ENCODE measurements at regions not wholly inside any gene's neighbourhood (a gene's known extent, or its start where the extent isn't known, plus 50 kb on each side); places are given as distances from the start of the nearest gene placed in this dataset.

DNA sequence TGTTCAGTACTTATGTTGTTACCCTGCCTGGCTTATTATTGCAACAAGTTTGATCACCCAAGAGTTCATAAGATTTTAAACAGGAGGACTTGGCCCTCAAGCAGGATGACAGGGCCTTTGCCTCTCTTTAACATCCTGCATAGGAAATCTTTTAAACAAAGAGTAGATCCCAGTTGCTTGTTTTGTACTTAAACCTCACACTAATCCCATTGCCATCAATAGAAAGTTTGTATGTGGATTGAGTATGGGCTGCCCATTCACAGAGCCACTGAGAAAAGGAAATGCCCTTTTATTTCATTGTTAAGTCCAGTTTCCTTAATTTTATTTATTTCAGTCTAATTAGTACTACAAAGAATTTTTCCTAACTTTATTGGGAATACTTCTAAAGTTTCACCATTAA lies 52.2 kb upstream of the FGF10 start:
- in situ Hi-C loops (cut with MboI; ENCODE audit: low sequenced_read_pairs in 4 of 4) (no loop called here), intact Hi-C loops (cut with DNase I; ENCODE audit: low total_unique reads) (no loop called here)
- no peak for TF ChIP-seq POLR2A (IDR thresholded peaks at IDR 0.05)
- H3K9me3 ChIP-seq, result no peaks in the 10 kb centered on the region
- H3K27ac ChIP-seq, result no peak overlapping the region
- H3K4me1 ChIP-seq, result no peaks in the 10 kb centered on the region
- ATAC-seq, result no peak
- no peaks in the 10 kb centered on the region for H3K36me3 ChIP-seq
- no peak overlapping the region for H3K4me3 ChIP-seq
- H3K27me3 ChIP-seq, result no peaks in the 10 kb centered on the region
- DNase-seq, result no peak

DNA sequence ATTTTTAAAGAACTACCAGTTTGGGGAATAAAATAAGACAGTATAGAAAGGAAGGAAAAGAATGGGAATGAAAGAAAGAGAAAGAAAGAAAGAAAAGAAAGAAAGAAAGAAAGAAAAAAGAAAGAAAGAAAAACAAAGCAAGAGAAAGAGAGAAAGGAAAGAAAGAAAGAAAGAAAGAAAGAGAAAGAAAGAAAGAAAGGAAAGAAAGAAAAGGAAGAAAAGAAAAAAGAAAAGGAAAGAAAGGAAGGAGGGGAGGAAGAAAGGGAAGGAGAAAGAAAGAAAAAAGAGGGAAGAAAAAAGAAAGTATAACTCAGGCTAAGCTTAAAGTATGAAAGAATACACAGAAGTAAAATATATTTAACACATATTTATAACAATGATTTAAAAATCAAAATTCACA lies 51.0 kb upstream of the FGF10 start:
- no peaks in the 10 kb centered on the region for H3K36me3 ChIP-seq
- ATAC-seq (no peak), DNase-seq (no peak)
- TF ChIP-seq, protein P1, sequence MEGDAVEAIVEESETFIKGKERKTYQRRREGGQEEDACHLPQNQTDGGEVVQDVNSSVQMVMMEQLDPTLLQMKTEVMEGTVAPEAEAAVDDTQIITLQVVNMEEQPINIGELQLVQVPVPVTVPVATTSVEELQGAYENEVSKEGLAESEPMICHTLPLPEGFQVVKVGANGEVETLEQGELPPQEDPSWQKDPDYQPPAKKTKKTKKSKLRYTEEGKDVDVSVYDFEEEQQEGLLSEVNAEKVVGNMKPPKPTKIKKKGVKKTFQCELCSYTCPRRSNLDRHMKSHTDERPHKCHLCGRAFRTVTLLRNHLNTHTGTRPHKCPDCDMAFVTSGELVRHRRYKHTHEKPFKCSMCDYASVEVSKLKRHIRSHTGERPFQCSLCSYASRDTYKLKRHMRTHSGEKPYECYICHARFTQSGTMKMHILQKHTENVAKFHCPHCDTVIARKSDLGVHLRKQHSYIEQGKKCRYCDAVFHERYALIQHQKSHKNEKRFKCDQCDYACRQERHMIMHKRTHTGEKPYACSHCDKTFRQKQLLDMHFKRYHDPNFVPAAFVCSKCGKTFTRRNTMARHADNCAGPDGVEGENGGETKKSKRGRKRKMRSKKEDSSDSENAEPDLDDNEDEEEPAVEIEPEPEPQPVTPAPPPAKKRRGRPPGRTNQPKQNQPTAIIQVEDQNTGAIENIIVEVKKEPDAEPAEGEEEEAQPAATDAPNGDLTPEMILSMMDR (IDR thresholded peaks at IDR 0.05 in 4 of 5, conservative IDR thresholded peaks at IDR 0.05 in 1 of 5), result no peak
- TF ChIP-seq POLR2A (IDR thresholded peaks at IDR 0.05), result no peak
- intact Hi-C loops (cut with DNase I; ENCODE audit: low total_unique reads) (no loop called here), in situ Hi-C loops (cut with MboI; ENCODE audit: low sequenced_read_pairs in 4 of 4) (no loop called here)
- no peak overlapping the region for H3K4me3 ChIP-seq
- no peak overlapping the region for H3K27ac ChIP-seq
- no peaks in the 10 kb centered on the region for H3K27me3 ChIP-seq
- no peaks in the 10 kb centered on the region for H3K9me3 ChIP-seq
- no peaks in the 10 kb centered on the region for H3K4me1 ChIP-seq

Data from gastrocnemius medialis (tissue), 4 donors.